Smooth muscle cell (in vitro differentiated cells): ENCODE measurements at regions not wholly inside any gene's neighbourhood (a gene's known extent, or its start where the extent isn't known, plus 50 kb on each side); places are given as distances from the start of the nearest gene placed in this dataset.
A peak's percentile ranks its signal among the peaks of the same experiment; 100 is the strongest.

ENCODE experiments used
- DNase-seq: peaks from one replicate; lab custom pipeline; 2025; ENCODE audit not compliant: unreplicated experiment; lab: John Stamatoyannopoulos, UW
- H2AFZ ChIP-seq: fragments of 200-600 bp; sonication (generic); 2 replicates; pipeline ENCODE4 v1.6.0; 2016; ENCODE audit warnings: antibody characterized with exemption, low read depth, mild to moderate bottlenecking
- H3F3A ChIP-seq: fragments of 200-600 bp; sonication (generic); 2 replicates; pipeline ENCODE4 v1.6.0; 2017; ENCODE audit warnings: antibody characterized with exemption, low read depth
- H3K27ac ChIP-seq: fragments of 200-600 bp; sonication (generic); 2 replicates; pipeline ENCODE4 v1.5.1; 2016; ENCODE audit warnings: low read depth, mild to moderate bottlenecking
- H3K27me3 ChIP-seq: fragments of 200-600 bp; sonication (generic); 2 replicates; pipeline ENCODE4 v1.6.1; 2016; ENCODE audit warnings: low read depth, mild to moderate bottlenecking
- H3K36me3 ChIP-seq: fragments of 200-600 bp; sonication (generic); 2 replicates; pipeline ENCODE4 v1.5.1; 2016; ENCODE audit warnings: low read depth
- H3K4me1 ChIP-seq: fragments of 200-600 bp; sonication (generic); 2 replicates; pipeline ENCODE4 v1.5.1; 2016; ENCODE audit warnings: low read depth
- H3K4me2 ChIP-seq: fragments of 200-600 bp; sonication (generic); 2 replicates; pipeline ENCODE4 v1.6.0; 2016; ENCODE audit warnings: mild to moderate bottlenecking
- H3K4me3 ChIP-seq: fragments of 200-600 bp; sonication (generic); 2 replicates; pipeline ENCODE4 v1.5.1; 2016; ENCODE audit warnings: mild to moderate bottlenecking
- H3K79me2 ChIP-seq: fragments of 200-600 bp; sonication (generic); 2 replicates; pipeline ENCODE4 v1.6.0; 2016; ENCODE audit warnings: low read depth, mild to moderate bottlenecking
- H3K9ac ChIP-seq: fragments of 200-600 bp; sonication (generic); 2 replicates; pipeline ENCODE4 v1.6.0; 2016; ENCODE audit warnings: low read depth
- H3K9me3 ChIP-seq: fragments of 200-600 bp; sonication (generic); replicated peaks from 2 replicates; pipeline ENCODE4 v1.5.1; 2016; ENCODE audit warnings: low read depth
- H4K20me1 ChIP-seq: fragments of 200-600 bp; sonication (generic); 2 replicates; pipeline ENCODE4 v1.6.0; 2016; ENCODE audit warnings: low read depth
- CTCF ChIP-seq: fragments of 200-600 bp; sonication (generic); IDR thresholded peaks from 2 replicates; pipeline ENCODE4 v1.5.1; 2017; ENCODE audit warnings: borderline replicate concordance, mild to moderate bottlenecking, antibody characterized with exemption; ENCODE audit not compliant: insufficient read depth, poor library complexity, severe bottlenecking
- WGBS: methylation state at CpG from one replicate; pipeline ENCODE4 v1.1.7; 2016; ENCODE audit warnings: low lambda C conversion rate; 5-methylcytosine and 5-hydroxymethylcytosine counted together

DNA sequence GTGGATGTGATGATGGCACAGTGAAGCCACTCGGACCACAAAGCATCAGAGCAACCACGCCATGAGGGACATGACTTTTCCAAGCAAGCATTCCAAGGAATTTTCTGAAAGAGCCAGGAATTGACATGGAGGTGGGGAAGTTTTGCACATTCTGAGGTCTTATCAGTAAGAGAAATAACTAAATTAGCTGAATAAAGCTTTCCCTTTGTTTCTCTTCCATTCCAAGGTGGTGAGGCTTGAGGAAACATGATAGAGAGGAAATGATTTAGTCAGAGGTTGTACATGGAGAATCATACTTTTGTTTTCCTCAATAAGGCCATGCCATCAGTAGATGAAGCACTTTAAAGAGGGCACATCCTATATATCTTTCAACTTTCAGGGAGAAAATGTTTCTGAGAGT, 115.7 kb upstream of the MMADHC start:
- Histone ChIP-seq H3K9me3 (no peaks in the 10 kb centered on the region), H3K4me2 (no peak overlapping the region), H3K27ac (no peak overlapping the region), H3F3A (no peaks in the 10 kb centered on the region), H3K9ac (no peak overlapping the region), H3K36me3 (no peaks in the 10 kb centered on the region), H3K79me2 (no peaks in the 10 kb centered on the region), H4K20me1 (no peaks in the 10 kb centered on the region), H3K27me3 (no peaks in the 10 kb centered on the region), H3K4me1 (no peaks in the 10 kb centered on the region), H2AFZ (no peak overlapping the region), H3K4me3 (no peak overlapping the region)
- no peak for DNase-seq
- WGBS = 89% methylated on average over 2 of the region's 2 CpGs
- no peak for TF ChIP-seq CTCF

GRCh38 chr2:149702571-149702970, 115.0 kb upstream of the MMADHC start:
- DNase-seq = no peak
- H3K9ac ChIP-seq = no peak overlapping the region
- no peak overlapping the region for H2AFZ ChIP-seq
- no peaks in the 10 kb centered on the region for H3K4me1 ChIP-seq
- no peak overlapping the region for H3K4me3 ChIP-seq
- H3K36me3 ChIP-seq = no peaks in the 10 kb centered on the region
- H3K9me3 ChIP-seq = no peaks in the 10 kb centered on the region
- no peaks in the 10 kb centered on the region for H3K27me3 ChIP-seq
- H3F3A ChIP-seq = no peaks in the 10 kb centered on the region
- H3K4me2 ChIP-seq = no peak overlapping the region
- H3K27ac ChIP-seq = no peak overlapping the region
- WGBS = 98% methylated on average over 4 of the region's 4 CpGs
- no peaks in the 10 kb centered on the region for H4K20me1 ChIP-seq
- no peak for TF ChIP-seq CTCF
- H3K79me2 ChIP-seq = no peaks in the 10 kb centered on the region

DNA sequence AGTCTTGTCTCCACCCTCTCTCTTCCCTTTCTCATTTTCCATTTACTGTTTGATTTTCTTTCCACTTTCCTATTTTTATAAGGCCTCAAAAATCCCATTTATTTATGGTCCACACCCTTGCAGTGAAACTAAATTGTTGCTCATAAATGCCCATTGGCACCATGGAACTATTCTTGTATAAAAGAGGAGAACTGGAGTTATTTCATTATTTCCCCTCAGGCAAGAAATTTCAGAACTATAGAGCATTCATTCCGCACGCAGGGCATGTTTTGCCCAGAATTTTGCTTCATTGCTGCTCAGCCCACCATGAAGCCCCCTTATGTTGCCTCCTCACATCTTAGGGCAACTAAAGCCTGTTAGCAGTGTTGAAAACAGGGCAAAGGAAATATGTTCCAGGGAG, 113.7 kb upstream of the MMADHC start:
- H4K20me1 ChIP-seq = no peaks in the 10 kb centered on the region
- H3K9ac ChIP-seq = no peak overlapping the region
- no peak overlapping the region for H2AFZ ChIP-seq
- no peaks in the 10 kb centered on the region for H3K4me1 ChIP-seq
- H3F3A ChIP-seq = no peaks in the 10 kb centered on the region
- no peak overlapping the region for H3K4me2 ChIP-seq
- DNase-seq = no peak
- TF ChIP-seq CTCF = no peak
- no peaks in the 10 kb centered on the region for H3K36me3 ChIP-seq
- H3K79me2 ChIP-seq = no peaks in the 10 kb centered on the region
- WGBS = 96% methylated on average over 2 of the region's 2 CpGs
- H3K9me3 ChIP-seq = no peaks in the 10 kb centered on the region
- no peak overlapping the region for H3K4me3 ChIP-seq
- no peak overlapping the region for H3K27ac ChIP-seq
- no peaks in the 10 kb centered on the region for H3K27me3 ChIP-seq

DNA sequence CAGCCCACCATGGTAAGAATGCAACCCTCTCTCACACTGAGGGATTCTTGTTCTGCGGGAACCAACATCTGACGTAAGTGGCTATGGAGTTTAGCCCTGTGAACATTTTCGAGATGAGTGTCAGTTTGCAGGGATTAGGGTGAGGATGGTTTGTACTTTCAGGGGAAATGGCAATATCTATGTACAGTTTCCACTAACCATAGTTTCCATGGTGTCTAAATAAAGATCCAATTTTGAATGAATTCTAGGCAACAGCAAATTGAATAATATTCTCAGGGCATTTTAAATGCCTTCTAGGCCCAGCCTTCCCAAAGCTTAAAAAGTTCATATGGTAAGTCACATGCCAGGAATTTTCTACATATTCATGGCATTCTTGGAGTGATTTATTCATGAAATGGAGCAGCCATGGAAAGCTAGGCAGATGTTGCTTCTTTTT, 105.4 kb upstream of the MMADHC start:
- Histone ChIP-seq H3K79me2 (no peaks in the 10 kb centered on the region), H2AFZ (no peak overlapping the region), H3K9me3 (no peaks in the 10 kb centered on the region), H3K9ac (peak overlapping the region; percentile 20), H3K27ac (peak overlapping the region; percentile 92), H3K4me2 (peak overlapping the region; percentile 35), H3K36me3 (no peaks in the 10 kb centered on the region), H3F3A (peaks cover 19% of the 10 kb centered on the region), H4K20me1 (no peaks in the 10 kb centered on the region), H3K4me3 (no peak overlapping the region), H3K27me3 (no peaks in the 10 kb centered on the region), H3K4me1 (no peaks in the 10 kb centered on the region)
- WGBS = 21% methylated on average over 3 of the region's 3 CpGs
- no peak for DNase-seq
- no peak for TF ChIP-seq CTCF
